Activated T-cell treated with anti-CD3 and anti-CD28 coated beads, Interleukin-2, amount 50 U/mL, for 4 hours (primary cell): ENCODE measurements at regions not wholly inside any gene's neighbourhood (a gene's known extent, or its start where the extent isn't known, plus 50 kb on each side); places are given as distances from the start of the nearest gene placed in this dataset.
"Not testable (repeated sequence)": the region's sequence is repeated elsewhere in the genome, so short reads cannot be mapped to it uniquely, and the experiment has no call there.

Source experiments
- ATAC-seq, 2 donors: fragments of 200-7000 bp; cut with Tn5 transposase; one replicate each; pipeline ENCODE4 v1.10.0; 2021
- DNase-seq: peaks from one replicate; pipeline ENCODE4 v3.0.0-alpha.2; 2020
- H3K27me3 Mint-ChIP-seq: one replicate; pipeline ENCODE4 v1.8.0; 2021; ENCODE audit warnings: low read depth, mixed read lengths
- H3K36me3 Mint-ChIP-seq: one replicate; pipeline ENCODE4 v1.8.0; 2022; ENCODE audit warnings: mixed read lengths; ENCODE audit not compliant: insufficient read depth
- H3K4me1 Mint-ChIP-seq: one replicate; pipeline ENCODE4 v1.8.0; 2021; ENCODE audit warnings: low read depth, mixed read lengths
- H3K4me3 Mint-ChIP-seq: one replicate; pipeline ENCODE4 v1.8.0; 2021; ENCODE audit warnings: mild to moderate bottlenecking, moderate library complexity, mixed read lengths
- H3K9me3 Mint-ChIP-seq: one replicate; pipeline ENCODE4 v1.8.0; 2021; ENCODE audit warnings: mixed read lengths

- Mint-ChIP-seq H3K4me3 (no peak overlapping the region), H3K9me3 (peaks cover 10% of the 10 kb centered on the region), H3K27me3 (no peaks in the 10 kb centered on the region), H3K4me1 (no peaks in the 10 kb centered on the region), H3K36me3 (no peaks in the 10 kb centered on the region)
- DNase-seq (no peak), ATAC-seq (no peak)
Measured at GRCh38 chr13:54744747-54745146, 1716.1 kb downstream of the OLFM4 start.

- DNase-seq (no peak), ATAC-seq (no peak)
- no peak overlapping the region for H3K4me3 Mint-ChIP-seq
- no peaks in the 10 kb centered on the region for H3K36me3 Mint-ChIP-seq
- H3K9me3 Mint-ChIP-seq: peaks cover 10% of the 10 kb centered on the region
- no peaks in the 10 kb centered on the region for H3K4me1 Mint-ChIP-seq
- H3K27me3 Mint-ChIP-seq: no peaks in the 10 kb centered on the region
Measured at GRCh38 chr13:54750521-54750920, 1721.9 kb downstream of the OLFM4 start.

GRCh38 chr13:54758795-54759194 lies 1730.2 kb downstream of the OLFM4 start:
- H3K4me1 Mint-ChIP-seq: no peaks in the 10 kb centered on the region
- no peaks in the 10 kb centered on the region for H3K27me3 Mint-ChIP-seq
- H3K4me3 Mint-ChIP-seq: no peak overlapping the region
- peaks cover 16% of the 10 kb centered on the region for H3K9me3 Mint-ChIP-seq
- no peaks in the 10 kb centered on the region for H3K36me3 Mint-ChIP-seq
- DNase-seq: no peak
- ATAC-seq: no peak

GRCh38 chr13:54768214-54768613 lies 1739.6 kb downstream of the OLFM4 start:
- no peak for DNase-seq
- H3K4me1 Mint-ChIP-seq: no peaks in the 10 kb centered on the region
- H3K9me3 Mint-ChIP-seq: peaks cover 15% of the 10 kb centered on the region
- no peak overlapping the region for H3K4me3 Mint-ChIP-seq
- H3K36me3 Mint-ChIP-seq: no peaks in the 10 kb centered on the region
- H3K27me3 Mint-ChIP-seq: no peaks in the 10 kb centered on the region
- ATAC-seq: no peak

- DNase-seq: no peak
- H3K4me1 Mint-ChIP-seq: no peaks in the 10 kb centered on the region
- no peak for ATAC-seq
- H3K27me3 Mint-ChIP-seq: no peaks in the 10 kb centered on the region
- H3K9me3 Mint-ChIP-seq: peaks cover 22% of the 10 kb centered on the region
- no peaks in the 10 kb centered on the region for H3K36me3 Mint-ChIP-seq
- no peak overlapping the region for H3K4me3 Mint-ChIP-seq
Measured at GRCh38 chr13:54775501-54776191, 1747.0 kb downstream of the OLFM4 start.

GRCh38 chr13:54787754-54788153 lies 1759.1 kb downstream of the OLFM4 start:
- no peaks in the 10 kb centered on the region for H3K36me3 Mint-ChIP-seq
- no peak overlapping the region for H3K4me3 Mint-ChIP-seq
- H3K27me3 Mint-ChIP-seq: no peaks in the 10 kb centered on the region
- ATAC-seq (no peak), DNase-seq (no peak)
- H3K4me1 Mint-ChIP-seq: no peaks in the 10 kb centered on the region
- peaks cover 7% of the 10 kb centered on the region for H3K9me3 Mint-ChIP-seq

GRCh38 chr13:54799621-54800226 lies 1771.1 kb downstream of the OLFM4 start:
- ATAC-seq: no peak
- no peak for DNase-seq
- H3K27me3 Mint-ChIP-seq: no peaks in the 10 kb centered on the region
- peaks cover 26% of the 10 kb centered on the region for H3K9me3 Mint-ChIP-seq
- H3K4me3 Mint-ChIP-seq: no peak overlapping the region
- H3K4me1 Mint-ChIP-seq: no peaks in the 10 kb centered on the region
- H3K36me3 Mint-ChIP-seq: no peaks in the 10 kb centered on the region

- Mint-ChIP-seq H3K4me3 (no peak overlapping the region), H3K9me3 (peaks cover 34% of the 10 kb centered on the region), H3K4me1 (no peaks in the 10 kb centered on the region), H3K27me3 (no peaks in the 10 kb centered on the region), H3K36me3 (no peaks in the 10 kb centered on the region)
- DNase-seq (no peak), ATAC-seq (no peak)
Measured at GRCh38 chr13:54802226-54802625, 1773.6 kb downstream of the OLFM4 start.

- no peaks in the 10 kb centered on the region for H3K4me1 Mint-ChIP-seq
- peaks cover 28% of the 10 kb centered on the region for H3K9me3 Mint-ChIP-seq
- H3K27me3 Mint-ChIP-seq: no peaks in the 10 kb centered on the region
- H3K4me3 Mint-ChIP-seq: no peak overlapping the region
- DNase-seq (no peak), ATAC-seq (no peak)
- H3K36me3 Mint-ChIP-seq: no peaks in the 10 kb centered on the region
Measured at GRCh38 chr13:54805743-54806142, 1777.1 kb downstream of the OLFM4 start.

- not testable (repeated sequence) for ATAC-seq, H3K4me1 Mint-ChIP-seq, DNase-seq, H3K9me3 Mint-ChIP-seq, H3K4me3 Mint-ChIP-seq, H3K27me3 Mint-ChIP-seq, H3K36me3 Mint-ChIP-seq
Measured at GRCh38 chr13:54821938-54822470, 1793.4 kb downstream of the OLFM4 start.

GRCh38 chr13:54829391-54830068 lies 1800.9 kb downstream of the OLFM4 start:
- not testable (repeated sequence) for H3K4me3 Mint-ChIP-seq, ATAC-seq, H3K36me3 Mint-ChIP-seq, H3K27me3 Mint-ChIP-seq, DNase-seq, H3K4me1 Mint-ChIP-seq
- peaks cover 14% of the 10 kb centered on the region for H3K9me3 Mint-ChIP-seq

GRCh38 chr13:54836273-54836672 lies 1807.7 kb downstream of the OLFM4 start:
- Mint-ChIP-seq H3K27me3 (no peaks in the 10 kb centered on the region), H3K4me1 (no peaks in the 10 kb centered on the region)
- no peak for ATAC-seq

GRCh38 chr13:54841682-54842081 lies 1813.1 kb downstream of the OLFM4 start:
- no peaks in the 10 kb centered on the region for H3K4me1 Mint-ChIP-seq
- ATAC-seq (no peak), DNase-seq (no peak)
- no peaks in the 10 kb centered on the region for H3K36me3 Mint-ChIP-seq
- peaks cover 7% of the 10 kb centered on the region for H3K9me3 Mint-ChIP-seq
- no peaks in the 10 kb centered on the region for H3K27me3 Mint-ChIP-seq
- no peak overlapping the region for H3K4me3 Mint-ChIP-seq

More at GRCh38 chr13:54836273-54836672, 1807.7 kb downstream of the OLFM4 start:
- no peak overlapping the region for H3K4me3 Mint-ChIP-seq
- DNase-seq: no peak
- H3K36me3 Mint-ChIP-seq: no peaks in the 10 kb centered on the region
- peaks cover 17% of the 10 kb centered on the region for H3K9me3 Mint-ChIP-seq

GRCh38 chr13:54845351-54845965 lies 1816.8 kb downstream of the OLFM4 start:
- no peak for DNase-seq
- peaks cover 4% of the 10 kb centered on the region for H3K9me3 Mint-ChIP-seq
- no peaks in the 10 kb centered on the region for H3K27me3 Mint-ChIP-seq
- H3K4me3 Mint-ChIP-seq: no peak overlapping the region
- no peaks in the 10 kb centered on the region for H3K4me1 Mint-ChIP-seq
- no peak for ATAC-seq
- no peaks in the 10 kb centered on the region for H3K36me3 Mint-ChIP-seq
